Karpas-422 (cell line): ENCODE measurements at regions not wholly inside any gene's neighbourhood (a gene's known extent, or its start where the extent isn't known, plus 50 kb on each side); places are given as distances from the start of the nearest gene placed in this dataset.

Experiments used
- DNase-seq: peaks from one replicate; pipeline ENCODE4 v3.0.0-alpha.2; 2015
- H2AFZ ChIP-seq: fragments of 200-600 bp; sonication (generic); 2 replicates; pipeline ENCODE4 v1.6.1; 2014; ENCODE audit warnings: antibody characterized with exemption, low read length, mixed read lengths
- H3K27ac ChIP-seq: fragments of 200-600 bp; sonication (generic); 2 replicates; pipeline ENCODE4 v1.5.1; 2014; ENCODE audit warnings: mild to moderate bottlenecking, low read length, moderate library complexity
- H3K27me3 ChIP-seq: fragments of 200-600 bp; sonication (generic); 2 replicates; pipeline ENCODE4 v1.6.1; 2014; ENCODE audit warnings: low read length, mixed read lengths
- H3K36me3 ChIP-seq: fragments of 200-600 bp; sonication (generic); 2 replicates; pipeline ENCODE4 v1.6.1; 2014; ENCODE audit warnings: low read length, mixed read lengths; ENCODE audit not compliant: insufficient read depth
- H3K4me1 ChIP-seq: fragments of 200-600 bp; sonication (generic); 2 replicates; pipeline ENCODE4 v1.6.1; 2014; ENCODE audit warnings: mild to moderate bottlenecking, low read length, mixed read lengths
- H3K4me2 ChIP-seq: fragments of 200-600 bp; sonication (generic); 2 replicates; pipeline ENCODE4 v1.6.1; 2014; ENCODE audit warnings: low read length, low read depth, mild to moderate bottlenecking; ENCODE audit not compliant: poor library complexity, severe bottlenecking
- H3K4me3 ChIP-seq: fragments of 200-600 bp; sonication (generic); 2 replicates; pipeline ENCODE4 v1.5.1; 2014; ENCODE audit warnings: mild to moderate bottlenecking, antibody characterized with exemption, low read length, mixed read lengths
- H3K79me2 ChIP-seq: fragments of 200-600 bp; sonication (generic); 2 replicates; pipeline ENCODE4 v1.6.1; 2014; ENCODE audit warnings: mild to moderate bottlenecking, low read length, mixed read lengths
- H3K9ac ChIP-seq: fragments of 200-600 bp; sonication (generic); 2 replicates; pipeline ENCODE4 v1.6.0; 2014; ENCODE audit warnings: low read length
- H3K9me2 ChIP-seq: fragments of 200-600 bp; sonication (generic), shearing (Covaris generic); replicated peaks from 2 replicates; pipeline ENCODE4 v1.6.0; 2014; ENCODE audit warnings: mild to moderate bottlenecking, low read length, moderate library complexity; ENCODE audit not compliant: insufficient read depth
- H3K9me3 ChIP-seq: fragments of 300-700, 200-600 bp; sonication (generic); 2 replicates; pipeline ENCODE4 v1.6.1; 2014; ENCODE audit warnings: low read length, mixed read lengths
- H4K20me1 ChIP-seq: fragments of 200-600 bp; sonication (generic); 2 replicates; pipeline ENCODE4 v1.6.1; 2014; ENCODE audit warnings: mild to moderate bottlenecking, antibody characterized with exemption, low read length, low read depth; ENCODE audit not compliant: insufficient read depth

- H3K27me3 ChIP-seq: no peaks in the 10 kb centered on the region
- no peaks in the 10 kb centered on the region for H3K9me3 ChIP-seq
- no peak overlapping the region for H2AFZ ChIP-seq
- no peak overlapping the region for H3K4me2 ChIP-seq
- H3K79me2 ChIP-seq: no peaks in the 10 kb centered on the region
- no peak overlapping the region for H3K27ac ChIP-seq
- no peaks in the 10 kb centered on the region for H3K36me3 ChIP-seq
- no peaks in the 10 kb centered on the region for H4K20me1 ChIP-seq
- H3K4me1 ChIP-seq: no peaks in the 10 kb centered on the region
- H3K9ac ChIP-seq: no peak overlapping the region
- no peak overlapping the region for H3K4me3 ChIP-seq
- no peak for DNase-seq
- no peaks in the 10 kb centered on the region for H3K9me2 ChIP-seq
These were observed 91.5 kb downstream of the RTL6 start for GRCh38 chr22:44406341-44407170.

- no peak overlapping the region for H3K9ac ChIP-seq
- DNase-seq: no peak
- H3K4me2 ChIP-seq: no peak overlapping the region
- H3K27ac ChIP-seq: no peak overlapping the region
- H3K4me3 ChIP-seq: no peak overlapping the region
- no peaks in the 10 kb centered on the region for H3K27me3 ChIP-seq
- no peaks in the 10 kb centered on the region for H3K4me1 ChIP-seq
- H2AFZ ChIP-seq: no peak overlapping the region
- H3K36me3 ChIP-seq: no peaks in the 10 kb centered on the region
- H3K79me2 ChIP-seq: no peaks in the 10 kb centered on the region
- H4K20me1 ChIP-seq: no peaks in the 10 kb centered on the region
- H3K9me3 ChIP-seq: no peaks in the 10 kb centered on the region
- H3K9me2 ChIP-seq: no peaks in the 10 kb centered on the region
These were observed 92.4 kb downstream of the RTL6 start for GRCh38 chr22:44405661-44406060.

GRCh38 chr22:44404341-44405020, 91.7 kb upstream of the SHISAL1 start:
- no peaks in the 10 kb centered on the region for H3K36me3 ChIP-seq
- no peak overlapping the region for H3K27ac ChIP-seq
- no peaks in the 10 kb centered on the region for H3K27me3 ChIP-seq
- no peaks in the 10 kb centered on the region for H3K4me1 ChIP-seq
- H3K79me2 ChIP-seq: no peaks in the 10 kb centered on the region
- no peak for DNase-seq
- H3K9me3 ChIP-seq: no peaks in the 10 kb centered on the region
- no peaks in the 10 kb centered on the region for H3K9me2 ChIP-seq
- H4K20me1 ChIP-seq: no peaks in the 10 kb centered on the region
- no peak overlapping the region for H3K9ac ChIP-seq
- no peak overlapping the region for H3K4me3 ChIP-seq
- no peak overlapping the region for H2AFZ ChIP-seq
- no peak overlapping the region for H3K4me2 ChIP-seq

GRCh38 chr22:44403602-44404329, 91.0 kb upstream of the SHISAL1 start:
- H3K27me3 ChIP-seq: no peaks in the 10 kb centered on the region
- H3K9me2 ChIP-seq: no peaks in the 10 kb centered on the region
- no peaks in the 10 kb centered on the region for H4K20me1 ChIP-seq
- no peaks in the 10 kb centered on the region for H3K36me3 ChIP-seq
- H2AFZ ChIP-seq: no peak overlapping the region
- no peaks in the 10 kb centered on the region for H3K9me3 ChIP-seq
- H3K4me1 ChIP-seq: no peaks in the 10 kb centered on the region
- H3K79me2 ChIP-seq: no peaks in the 10 kb centered on the region
- DNase-seq: no peak
- H3K4me2 ChIP-seq: no peak overlapping the region
- H3K4me3 ChIP-seq: no peak overlapping the region
- no peak overlapping the region for H3K27ac ChIP-seq
- H3K9ac ChIP-seq: no peak overlapping the region

- Histone ChIP-seq H3K36me3 (no peaks in the 10 kb centered on the region), H3K9ac (no peak overlapping the region), H3K4me2 (no peak overlapping the region), H2AFZ (no peak overlapping the region), H3K4me1 (no peaks in the 10 kb centered on the region), H3K9me3 (no peaks in the 10 kb centered on the region), H3K27ac (no peak overlapping the region), H4K20me1 (no peaks in the 10 kb centered on the region), H3K79me2 (no peaks in the 10 kb centered on the region), H3K9me2 (no peaks in the 10 kb centered on the region), H3K4me3 (no peak overlapping the region), H3K27me3 (no peaks in the 10 kb centered on the region)
- no peak for DNase-seq
These were observed 90.4 kb upstream of the SHISAL1 start for GRCh38 chr22:44403166-44403565.

GRCh38 chr22:44402196-44403111, 89.7 kb upstream of the SHISAL1 start:
- Histone ChIP-seq H3K36me3 (no peaks in the 10 kb centered on the region), H2AFZ (no peak overlapping the region), H3K4me2 (no peak overlapping the region), H3K4me3 (no peak overlapping the region), H3K79me2 (no peaks in the 10 kb centered on the region), H3K9ac (no peak overlapping the region), H3K27ac (no peak overlapping the region), H3K4me1 (no peaks in the 10 kb centered on the region), H3K9me2 (no peaks in the 10 kb centered on the region), H3K9me3 (no peaks in the 10 kb centered on the region), H3K27me3 (no peaks in the 10 kb centered on the region), H4K20me1 (no peaks in the 10 kb centered on the region)
- DNase-seq: no peak

GRCh38 chr22:44401783-44402110, 89.0 kb upstream of the SHISAL1 start:
- H3K4me1 ChIP-seq: no peaks in the 10 kb centered on the region
- H4K20me1 ChIP-seq: no peaks in the 10 kb centered on the region
- no peaks in the 10 kb centered on the region for H3K9me3 ChIP-seq
- no peak overlapping the region for H2AFZ ChIP-seq
- no peak for DNase-seq
- no peak overlapping the region for H3K4me2 ChIP-seq
- no peaks in the 10 kb centered on the region for H3K27me3 ChIP-seq
- H3K27ac ChIP-seq: no peak overlapping the region
- no peak overlapping the region for H3K4me3 ChIP-seq
- H3K36me3 ChIP-seq: no peaks in the 10 kb centered on the region
- no peaks in the 10 kb centered on the region for H3K79me2 ChIP-seq
- H3K9me2 ChIP-seq: no peaks in the 10 kb centered on the region
- H3K9ac ChIP-seq: no peak overlapping the region

- H3K9me3 ChIP-seq: no peaks in the 10 kb centered on the region
- H2AFZ ChIP-seq: no peak overlapping the region
- H3K27me3 ChIP-seq: no peaks in the 10 kb centered on the region
- H4K20me1 ChIP-seq: no peaks in the 10 kb centered on the region
- H3K4me1 ChIP-seq: no peaks in the 10 kb centered on the region
- no peaks in the 10 kb centered on the region for H3K36me3 ChIP-seq
- H3K9me2 ChIP-seq: no peaks in the 10 kb centered on the region
- H3K4me2 ChIP-seq: no peak overlapping the region
- H3K27ac ChIP-seq: no peak overlapping the region
- no peak overlapping the region for H3K4me3 ChIP-seq
- H3K79me2 ChIP-seq: no peaks in the 10 kb centered on the region
- no peak overlapping the region for H3K9ac ChIP-seq
- DNase-seq: no peak
These were observed 88.0 kb upstream of the SHISAL1 start for GRCh38 chr22:44400763-44401060.
